GM21390 (cell line): ENCODE measurements at regions not wholly inside any gene's neighbourhood (a gene's known extent, or its start where the extent isn't known, plus 50 kb on each side); places are given as distances from the start of the nearest gene placed in this dataset.
A peak's percentile ranks its signal among the peaks of the same experiment; 100 is the strongest.

Experiments used
- ATAC-seq: cut with Tn5 transposase; IDR thresholded peaks from one replicate; pipeline ENCODE4 v1.9.1; 2021; ENCODE audit not compliant: unreplicated experiment

GRCh38 chr14:42460673-42461072 lies 854.0 kb downstream of the LRFN5 start:
- ATAC-seq = no peak

GRCh38 chr14:42459171-42459685 lies 852.6 kb downstream of the LRFN5 start:
- ATAC-seq = no peak

GRCh38 chr14:42441615-42442014 lies 834.9 kb downstream of the LRFN5 start:
- no peak for ATAC-seq

- no peak for ATAC-seq
Measured at GRCh38 chr14:42437809-42438208, 831.1 kb downstream of the LRFN5 start.

- ATAC-seq = no peak
Measured at GRCh38 chr14:42429401-42429800, 822.7 kb downstream of the LRFN5 start.

GRCh38 chr14:42428996-42429395 lies 822.3 kb downstream of the LRFN5 start:
- peak; percentile 95 for ATAC-seq

GRCh38 chr14:42424501-42424900 lies 817.8 kb downstream of the LRFN5 start:
- no peak for ATAC-seq

- no peak for ATAC-seq
Measured at GRCh38 chr14:42421377-42422078, 814.9 kb downstream of the LRFN5 start.

GRCh38 chr14:42420071-42420470 lies 813.4 kb downstream of the LRFN5 start:
- ATAC-seq = no peak

GRCh38 chr14:42407153-42407552 lies 800.5 kb downstream of the LRFN5 start:
- no peak for ATAC-seq

GRCh38 chr14:42391146-42391834 lies 784.6 kb downstream of the LRFN5 start:
- peak; percentile 89 for ATAC-seq

GRCh38 chr14:42378880-42379279 lies 772.2 kb downstream of the LRFN5 start:
- no peak for ATAC-seq

- no peak for ATAC-seq
Measured at GRCh38 chr14:42378274-42378673, 771.6 kb downstream of the LRFN5 start.

GRCh38 chr14:42374332-42374731 lies 767.7 kb downstream of the LRFN5 start:
- ATAC-seq = no peak

GRCh38 chr14:42370056-42370455 lies 763.4 kb downstream of the LRFN5 start:
- ATAC-seq = no peak

- no peak for ATAC-seq
Measured at GRCh38 chr14:42368234-42368633, 761.6 kb downstream of the LRFN5 start.

GRCh38 chr14:42353315-42353714 lies 746.6 kb downstream of the LRFN5 start:
- ATAC-seq = peak; percentile 86

- ATAC-seq = no peak
Measured at GRCh38 chr14:42335918-42336317, 729.2 kb downstream of the LRFN5 start.

- ATAC-seq = no peak
Measured at GRCh38 chr14:42334931-42335330, 728.3 kb downstream of the LRFN5 start.

- no peak for ATAC-seq
Measured at GRCh38 chr14:42323426-42323825, 716.8 kb downstream of the LRFN5 start.

- no peak for ATAC-seq
Measured at GRCh38 chr14:42322531-42323284, 716.0 kb downstream of the LRFN5 start.

- no peak for ATAC-seq
Measured at GRCh38 chr14:42319996-42320395, 713.3 kb downstream of the LRFN5 start.
